Choroid plexus epithelial cell (primary cell): ENCODE measurements at regions not wholly inside any gene's neighbourhood (a gene's known extent, or its start where the extent isn't known, plus 50 kb on each side); places are given as distances from the start of the nearest gene placed in this dataset.

Experiments used
- DNase-seq: peaks from one replicate; pipeline ENCODE4 v3.0.0-alpha.2; 2010; ENCODE audit warnings: low read depth
- H3K4me3 ChIP-seq: 2 replicates; pipeline ENCODE4 v1.5.1; 2011; ENCODE audit warnings: low read depth, mild to moderate bottlenecking, control low read depth, low read length, moderate library complexity
- TF ChIP-seq, protein P1 (sequence below): conservative IDR thresholded peaks from 2 replicates; pipeline ENCODE4 v1.5.1; 2011; ENCODE audit warnings: low read depth, mild to moderate bottlenecking, control low read depth, inconsistent platforms, low read length, moderate library complexity

DNA sequence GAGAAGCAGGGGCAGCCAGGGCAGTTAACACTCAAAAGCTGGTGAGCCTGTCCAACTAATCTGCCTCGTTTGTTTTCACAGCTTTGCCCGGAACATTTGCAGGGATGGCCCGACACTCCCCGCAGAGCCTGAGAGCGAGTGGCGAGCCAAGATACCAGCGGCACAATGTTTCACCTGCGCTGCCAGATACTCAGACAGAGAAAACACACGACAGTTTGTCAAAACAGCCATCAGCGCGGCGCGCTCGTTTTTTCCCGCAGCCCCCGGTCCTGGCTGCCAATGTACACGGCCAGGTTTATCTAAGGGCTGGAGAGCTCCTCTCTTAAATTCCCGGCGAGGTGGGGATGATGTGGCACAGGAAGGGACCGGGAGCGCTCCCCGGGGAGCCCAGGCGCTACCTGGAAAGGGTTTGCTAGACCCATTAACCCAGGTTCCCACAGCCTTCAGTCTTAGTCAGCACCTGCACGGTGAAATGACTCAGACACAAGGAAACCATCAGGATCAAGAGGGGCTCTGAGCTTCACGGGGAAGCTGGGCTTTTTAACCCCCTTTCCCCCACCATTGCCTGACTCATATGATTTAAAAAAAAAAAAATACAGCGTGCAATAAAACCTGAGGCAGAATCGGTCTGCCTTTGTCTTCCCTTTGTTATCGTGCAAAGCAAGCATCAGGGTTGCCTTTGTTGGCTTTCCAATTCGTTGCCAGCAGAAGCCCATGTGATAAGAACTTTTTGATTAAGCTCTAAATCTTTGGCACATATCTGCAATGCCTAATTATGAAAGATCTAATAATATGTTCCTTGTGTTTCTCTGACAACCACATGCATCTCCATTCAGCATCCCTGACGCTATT, 186.2 kb downstream of the EFNB2 start:
- TF ChIP-seq, protein P1, sequence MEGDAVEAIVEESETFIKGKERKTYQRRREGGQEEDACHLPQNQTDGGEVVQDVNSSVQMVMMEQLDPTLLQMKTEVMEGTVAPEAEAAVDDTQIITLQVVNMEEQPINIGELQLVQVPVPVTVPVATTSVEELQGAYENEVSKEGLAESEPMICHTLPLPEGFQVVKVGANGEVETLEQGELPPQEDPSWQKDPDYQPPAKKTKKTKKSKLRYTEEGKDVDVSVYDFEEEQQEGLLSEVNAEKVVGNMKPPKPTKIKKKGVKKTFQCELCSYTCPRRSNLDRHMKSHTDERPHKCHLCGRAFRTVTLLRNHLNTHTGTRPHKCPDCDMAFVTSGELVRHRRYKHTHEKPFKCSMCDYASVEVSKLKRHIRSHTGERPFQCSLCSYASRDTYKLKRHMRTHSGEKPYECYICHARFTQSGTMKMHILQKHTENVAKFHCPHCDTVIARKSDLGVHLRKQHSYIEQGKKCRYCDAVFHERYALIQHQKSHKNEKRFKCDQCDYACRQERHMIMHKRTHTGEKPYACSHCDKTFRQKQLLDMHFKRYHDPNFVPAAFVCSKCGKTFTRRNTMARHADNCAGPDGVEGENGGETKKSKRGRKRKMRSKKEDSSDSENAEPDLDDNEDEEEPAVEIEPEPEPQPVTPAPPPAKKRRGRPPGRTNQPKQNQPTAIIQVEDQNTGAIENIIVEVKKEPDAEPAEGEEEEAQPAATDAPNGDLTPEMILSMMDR: no peak
- peak overlapping the region; percentile 53 for H3K4me3 ChIP-seq
- peak; percentile 36 for DNase-seq

DNA sequence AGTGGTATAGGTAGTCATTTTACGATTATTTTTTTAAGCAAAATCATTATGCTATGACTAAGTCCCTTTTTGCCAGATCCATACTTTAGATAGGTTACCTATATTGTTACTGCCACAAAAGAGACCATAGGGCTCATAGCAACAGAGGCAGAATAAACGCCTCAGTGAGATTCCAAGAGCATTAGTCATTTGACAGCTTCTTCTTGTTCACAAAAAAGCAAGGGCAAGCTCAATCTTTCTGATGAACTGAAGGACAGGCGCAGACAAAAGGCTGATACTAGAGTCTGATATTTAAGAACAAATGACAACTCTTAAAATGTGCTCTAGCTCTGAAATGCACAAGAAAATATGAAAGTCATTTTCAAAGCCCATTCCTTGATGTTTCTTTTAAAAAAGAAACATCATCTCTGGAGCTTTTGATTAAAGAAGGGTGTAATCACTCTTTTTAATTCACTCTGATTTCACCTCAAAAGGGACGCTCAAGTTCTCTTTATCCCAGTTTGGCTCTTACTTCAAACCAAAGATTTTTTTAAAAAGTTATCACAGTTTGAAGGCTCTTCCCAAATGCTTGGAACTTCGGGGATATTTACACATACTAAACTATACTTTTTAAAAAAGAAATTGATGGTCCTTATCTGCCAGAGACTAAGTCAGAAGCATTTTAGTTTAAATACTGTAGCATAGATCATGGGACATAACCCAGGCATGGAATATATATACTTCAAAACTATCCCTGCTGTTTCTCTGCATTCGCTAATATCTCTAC, 187.2 kb downstream of the EFNB2 start:
- peak; percentile 77 for DNase-seq
- H3K4me3 ChIP-seq: no peak overlapping the region
- TF ChIP-seq, protein P1: no peak

DNA sequence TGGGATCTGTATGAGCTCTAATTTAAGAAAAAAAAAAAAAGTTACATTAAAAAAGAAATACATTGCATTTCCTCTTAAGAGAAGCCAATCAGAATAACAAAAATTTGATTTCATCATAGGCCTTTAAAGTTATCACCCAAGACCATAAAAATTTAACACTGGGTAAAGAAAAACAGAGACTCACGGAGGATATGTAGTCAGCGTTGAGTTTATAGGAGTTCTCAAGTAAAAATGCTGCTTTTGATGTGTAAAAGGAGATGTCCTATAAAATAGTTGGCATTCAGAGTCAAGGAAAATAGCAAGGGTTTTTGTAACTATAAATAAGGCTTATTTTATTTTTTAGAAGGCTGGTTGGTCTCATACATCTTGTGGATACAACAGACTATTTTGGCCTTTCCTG, 191.1 kb downstream of the EFNB2 start:
- TF ChIP-seq, protein P1: no peak
- peak; percentile 4 for DNase-seq
- H3K4me3 ChIP-seq: no peak overlapping the region

DNA sequence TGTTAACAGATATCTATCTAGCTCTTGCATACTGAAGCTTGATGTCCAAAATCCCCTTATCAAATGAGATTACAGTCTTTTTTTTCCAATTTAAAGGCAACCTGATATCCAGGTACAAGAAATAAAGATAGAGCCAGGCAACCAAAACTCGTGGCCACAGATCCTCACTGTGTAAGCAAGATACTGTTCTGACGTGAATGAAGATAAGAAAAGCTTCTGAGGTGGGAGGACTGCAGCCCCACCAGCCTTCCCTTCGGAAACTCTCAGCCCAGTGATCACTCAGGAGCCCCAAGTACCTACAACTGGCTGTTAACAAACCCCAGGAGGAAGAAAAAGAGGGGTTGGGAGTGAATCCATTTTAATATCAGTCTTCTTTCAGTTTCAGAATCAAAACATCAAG, 191.6 kb downstream of the EFNB2 start:
- peak overlapping the region; percentile 24 for H3K4me3 ChIP-seq
- TF ChIP-seq, protein P1: no peak
- DNase-seq: no peak

DNA sequence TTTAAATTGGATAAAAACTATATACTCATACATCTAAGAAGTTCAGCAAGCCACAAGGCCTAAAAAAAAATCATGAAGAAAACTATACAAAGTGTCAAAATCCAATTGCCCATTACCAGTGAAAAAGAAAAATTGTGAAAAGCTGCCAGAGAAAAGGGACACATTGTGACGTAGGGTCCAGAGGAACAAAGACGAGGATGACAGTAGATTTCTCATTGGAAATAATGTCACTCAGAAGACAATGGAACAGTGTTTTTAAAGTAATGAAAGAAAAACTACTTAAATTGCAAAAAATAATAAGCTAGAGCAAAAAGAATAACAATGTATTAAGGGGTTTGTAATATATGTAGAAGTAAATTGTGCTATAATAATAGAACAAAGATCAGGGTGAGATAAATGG, 195.2 kb downstream of the EFNB2 start:
- TF ChIP-seq, protein P1: no peak
- DNase-seq: peak; percentile 6
- H3K4me3 ChIP-seq: no peak overlapping the region

DNA sequence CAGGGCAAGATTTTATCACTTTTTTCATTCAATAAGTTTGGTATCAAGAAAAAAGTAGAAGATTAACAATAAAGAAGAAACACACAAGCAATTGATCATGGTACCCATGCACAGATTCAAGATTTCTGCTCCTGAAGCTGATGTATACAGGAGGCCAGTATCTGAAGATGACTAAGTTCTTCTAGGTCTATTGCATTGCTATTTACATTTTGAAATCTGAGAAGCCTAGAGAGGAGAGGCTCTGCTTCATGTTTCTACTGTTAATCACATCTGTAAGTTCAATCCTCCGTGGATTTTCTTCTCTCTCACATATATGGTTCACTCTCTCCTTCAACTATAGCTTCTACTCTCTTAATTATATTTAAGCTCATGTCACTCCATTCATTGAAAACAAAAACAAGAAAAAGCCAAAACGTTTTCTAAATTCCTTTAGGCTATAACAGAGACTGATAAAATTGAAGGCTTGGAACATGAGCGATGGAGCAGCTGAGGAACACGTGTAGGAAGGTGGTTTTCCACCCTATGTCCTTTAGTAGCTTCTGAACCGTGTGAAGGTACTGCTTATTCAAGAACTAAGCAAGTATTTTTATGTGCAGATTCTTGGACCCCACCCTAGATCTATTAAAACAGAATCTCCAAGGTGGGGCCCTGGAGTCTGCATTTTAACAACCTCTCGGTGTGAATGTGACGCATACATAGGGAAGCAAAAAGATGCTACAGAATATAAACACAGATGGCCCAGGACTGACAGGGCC, 198.2 kb downstream of the EFNB2 start:
- TF ChIP-seq, protein P1: no peak
- DNase-seq: peak; percentile 31
- H3K4me3 ChIP-seq: no peak overlapping the region
